ENCODE measurements at regions not wholly inside any gene's neighbourhood (a gene's known extent, or its start where the extent isn't known, plus 50 kb on each side); places are given as distances from the start of the nearest gene placed in this dataset.
"Not testable (repeated sequence)": the region's sequence is repeated elsewhere in the genome, so short reads cannot be mapped to it uniquely, and the experiment has no call there.

DNA sequence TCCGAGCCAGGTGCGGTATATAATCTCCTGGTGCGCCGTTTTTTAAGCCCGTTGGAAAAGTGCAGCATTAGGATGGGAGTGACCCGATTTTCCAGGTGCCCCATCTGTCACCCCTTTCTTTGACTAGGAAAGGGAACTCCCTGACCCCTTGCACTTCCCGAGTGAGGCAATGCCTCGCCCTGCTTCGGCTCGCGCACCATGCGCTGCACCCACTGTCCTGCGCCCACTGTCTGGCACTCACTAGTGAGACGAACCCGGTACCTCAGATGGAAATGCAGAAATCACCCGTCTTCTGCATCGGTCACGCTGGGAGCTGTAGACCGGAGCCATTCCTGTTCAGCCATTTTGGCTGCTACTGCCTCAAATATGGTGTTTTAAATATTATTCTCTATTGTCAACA, 198.0 kb downstream of the MEIS1 start:
- not testable (repeated sequence) for DNase-seq

- DNase-seq = no peak
These were observed 198.7 kb downstream of the MEIS1 start for GRCh38 chr2:66633631-66634030.

GRCh38 chr2:66634784-66635183, 199.9 kb downstream of the MEIS1 start:
- no peak for DNase-seq

DNA sequence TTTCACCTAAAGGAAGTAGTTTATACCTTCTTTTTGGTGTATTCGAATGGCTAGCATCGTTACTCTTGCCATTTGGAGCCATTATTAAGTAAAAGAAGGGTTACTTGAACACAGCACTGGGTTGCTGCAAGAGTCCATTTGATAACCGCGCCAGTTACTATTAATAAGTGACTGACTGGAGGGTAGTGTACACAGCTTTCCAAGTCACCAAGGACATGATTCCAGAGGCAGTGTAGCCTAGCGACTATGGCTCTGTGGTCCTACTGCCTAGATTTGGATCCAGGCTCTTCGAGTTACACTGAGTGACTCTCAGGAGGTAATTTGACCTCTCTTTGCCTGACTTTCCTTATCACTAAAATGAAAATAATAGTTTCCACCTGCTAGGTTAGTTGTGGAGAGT, 206.8 kb downstream of the MEIS1 start:
- DNase-seq = no peak

DNA sequence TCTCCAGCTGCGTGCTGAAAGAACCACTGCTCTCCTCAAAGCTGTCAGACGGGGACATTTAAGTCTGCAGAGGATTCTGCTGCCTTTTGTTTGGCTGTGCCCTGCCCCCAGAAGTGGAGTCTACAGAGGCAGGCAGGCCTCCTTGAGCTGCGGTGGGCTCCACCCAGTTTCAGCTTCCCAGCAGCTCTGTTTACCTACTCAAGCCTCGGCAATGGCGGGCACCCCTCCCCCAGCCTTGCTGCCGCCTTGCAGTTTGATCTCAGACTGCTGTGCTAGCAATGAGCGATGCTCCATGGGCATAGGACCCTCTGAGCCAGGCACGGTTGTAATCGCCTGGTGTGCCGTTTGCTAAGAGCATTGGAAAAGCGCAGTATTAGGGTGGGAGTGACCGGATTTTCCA, 213.2 kb downstream of the MEIS1 start:
- not testable (repeated sequence) for DNase-seq

GRCh38 chr2:66649006-66649405, 214.1 kb downstream of the MEIS1 start:
- no peak for DNase-seq

- DNase-seq = no peak
These were observed 216.4 kb downstream of the MEIS1 start for GRCh38 chr2:66651295-66651694.

DNA sequence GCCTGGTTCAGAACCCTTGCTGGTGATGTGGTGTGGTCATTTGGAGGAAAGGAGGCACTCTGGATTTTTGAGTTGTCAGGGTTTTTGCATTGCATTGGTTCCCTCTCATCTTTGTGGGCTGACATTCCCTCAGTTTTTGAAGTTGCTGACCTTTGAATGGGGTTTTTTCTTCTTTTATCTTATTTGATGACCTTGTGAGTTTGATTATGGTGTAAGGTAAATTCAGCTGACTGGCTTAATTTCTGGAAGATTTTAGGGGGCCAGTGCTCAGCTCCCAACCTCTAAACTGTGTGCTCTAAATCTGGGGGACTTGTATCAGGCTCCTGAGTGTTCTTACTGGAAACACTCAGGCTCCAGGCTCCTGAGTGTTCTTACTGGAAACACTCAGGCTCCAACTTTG, 225.9 kb downstream of the MEIS1 start:
- DNase-seq = no peak

GRCh38 chr2:66661253-66662173, 226.6 kb downstream of the MEIS1 start:
- no peak for DNase-seq

- DNase-seq = no peak
These were observed 230.4 kb downstream of the MEIS1 start for GRCh38 chr2:66665124-66665984.

- DNase-seq = no peak
These were observed 232.4 kb downstream of the MEIS1 start for GRCh38 chr2:66667301-66667700.

GRCh38 chr2:66673286-66673685, 238.4 kb downstream of the MEIS1 start:
- DNase-seq = no peak

GRCh38 chr2:66674087-66674486, 239.2 kb downstream of the MEIS1 start:
- no peak for DNase-seq

GRCh38 chr2:66675591-66675990, 240.7 kb downstream of the MEIS1 start:
- no peak for DNase-seq

- no peak for DNase-seq
These were observed 244.5 kb downstream of the MEIS1 start for GRCh38 chr2:66679442-66679841.

- DNase-seq = no peak
These were observed 247.6 kb downstream of the MEIS1 start for GRCh38 chr2:66682476-66682875.

GRCh38 chr2:66683064-66683463, 248.1 kb downstream of the MEIS1 start:
- no peak for DNase-seq

- DNase-seq = no peak
These were observed 248.7 kb downstream of the MEIS1 start for GRCh38 chr2:66683599-66683998.

DNA sequence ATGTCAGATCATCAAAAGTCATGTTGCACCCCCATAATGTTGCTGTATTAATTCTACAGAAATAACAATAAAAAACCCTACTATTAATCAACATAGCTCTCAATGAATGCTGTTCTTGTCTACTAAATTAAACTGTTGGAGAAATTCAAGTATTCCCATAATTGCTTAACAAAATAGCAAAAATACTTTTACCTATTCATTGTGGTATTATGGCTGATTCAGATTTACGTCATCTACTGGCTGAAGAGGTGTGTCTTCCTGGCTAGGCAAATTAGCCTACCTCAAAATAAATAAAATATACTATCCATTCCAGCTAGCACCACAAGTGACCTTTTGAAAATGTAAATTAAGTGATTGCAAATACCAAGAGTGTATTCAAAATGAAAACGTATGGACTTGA, 249.4 kb downstream of the MEIS1 start:
- DNase-seq = no peak

GRCh38 chr2:66686755-66687154, 251.8 kb downstream of the MEIS1 start:
- no peak for DNase-seq

DNA sequence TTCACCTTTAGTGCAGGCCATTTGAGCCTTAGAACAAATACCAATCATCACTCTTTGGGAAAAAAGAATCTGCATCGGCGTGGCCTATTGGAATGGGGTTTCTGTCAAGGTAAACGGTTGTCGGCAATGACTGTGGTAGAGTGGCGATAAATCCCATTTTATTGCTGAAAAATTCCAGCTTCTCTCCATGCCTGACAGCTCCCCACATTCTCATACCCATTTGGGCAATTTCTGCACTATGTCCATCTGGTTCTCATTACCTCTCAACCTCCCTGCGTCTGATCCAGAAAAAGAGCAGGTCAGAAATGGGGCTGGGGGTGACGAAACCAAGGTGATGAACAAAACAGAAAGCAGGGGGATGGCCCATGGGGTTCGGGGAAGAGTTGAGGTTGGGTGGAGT, 254.0 kb downstream of the MEIS1 start:
- no peak for DNase-seq

DNA sequence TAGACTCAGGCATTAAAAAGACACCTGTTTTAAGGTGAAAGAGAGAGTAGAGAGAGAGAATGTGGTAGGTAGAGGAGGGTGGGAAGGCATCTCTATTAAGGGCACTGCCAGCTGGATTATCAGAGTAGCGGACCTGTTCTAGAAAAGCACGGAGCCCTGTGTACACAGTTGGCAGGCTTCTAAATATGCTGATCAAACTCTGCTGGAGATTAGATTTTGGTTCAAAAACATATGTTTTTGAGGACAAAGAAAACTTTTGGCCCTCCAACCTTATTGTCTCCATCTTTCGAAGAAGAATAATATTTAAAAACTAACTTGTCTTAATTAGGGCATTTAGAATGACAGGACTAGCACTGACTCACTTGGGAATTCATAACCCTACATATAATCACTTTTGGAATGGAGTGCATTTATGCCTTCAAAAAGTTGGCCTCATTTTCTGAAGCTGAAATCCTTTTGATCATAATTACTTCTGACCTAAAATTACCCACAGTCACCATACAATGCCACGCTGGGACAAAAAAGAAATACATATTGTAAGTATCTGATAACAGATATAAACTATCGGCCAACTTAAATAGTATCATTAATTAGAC, 254.6 kb downstream of the MEIS1 start:
- no peak for DNase-seq
